GM19240 (cell line): ENCODE measurements at regions not wholly inside any gene's neighbourhood (a gene's known extent, or its start where the extent isn't known, plus 50 kb on each side); places are given as distances from the start of the nearest gene placed in this dataset.

Source experiments
- DNase-seq: peaks from one replicate; pipeline ENCODE4 v3.0.0; 2011; ENCODE audit warnings: low spot score; ENCODE audit not compliant: insufficient read length

DNA sequence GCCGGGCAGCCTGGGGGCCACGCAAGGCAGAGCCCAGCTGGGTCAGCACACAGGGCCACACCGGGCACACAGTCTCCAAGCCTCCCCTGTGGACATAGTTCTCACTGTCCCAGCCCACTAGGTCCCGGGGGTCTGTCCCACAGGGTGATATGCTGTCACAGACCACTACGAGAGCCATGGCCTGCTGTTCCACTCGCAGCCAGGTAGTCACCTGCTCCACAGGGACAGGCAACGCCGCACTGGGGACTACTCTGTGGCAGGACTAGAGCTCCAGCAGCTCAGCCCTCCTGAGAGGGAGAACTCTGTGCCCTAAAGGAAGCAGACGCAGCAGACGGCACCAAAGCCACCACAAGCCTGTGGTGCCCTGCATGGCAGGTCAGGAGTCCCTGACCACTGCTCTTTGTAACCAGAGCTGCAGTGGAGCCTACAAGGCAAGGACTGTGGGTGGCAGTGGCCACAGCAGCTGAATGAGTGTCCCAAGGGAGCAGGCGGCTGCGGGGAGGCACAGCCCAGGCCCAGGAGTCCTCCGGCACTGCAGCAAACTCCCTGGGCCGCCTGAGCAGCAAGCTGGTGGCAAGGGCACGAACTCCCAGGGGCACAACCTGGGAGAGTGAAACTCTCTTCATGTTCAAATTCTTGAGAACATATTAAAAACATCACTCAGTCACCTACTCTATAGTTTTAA is 171.2 kb upstream of the GRK3 start:
- no peak for DNase-seq

DNA sequence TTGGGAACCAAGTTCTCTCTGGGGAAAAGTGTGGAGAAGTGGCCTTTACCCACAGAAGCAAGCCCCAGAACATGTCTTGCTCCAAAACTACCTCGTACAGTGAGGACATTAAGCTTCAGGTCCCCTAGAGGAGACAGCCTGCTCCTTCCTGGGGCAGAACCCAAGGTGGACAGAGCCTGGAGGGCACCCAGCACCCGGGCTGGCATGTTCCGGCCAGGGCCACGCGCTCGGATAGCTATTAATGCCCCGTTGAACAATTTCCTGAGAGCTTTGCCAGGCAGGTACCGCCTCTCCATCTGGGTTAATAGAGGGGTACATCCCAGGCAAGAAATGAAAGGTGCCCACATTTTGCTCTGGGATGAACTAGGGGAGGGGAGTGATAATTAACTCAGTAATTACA is 169.0 kb upstream of the GRK3 start:
- DNase-seq = no peak

DNA sequence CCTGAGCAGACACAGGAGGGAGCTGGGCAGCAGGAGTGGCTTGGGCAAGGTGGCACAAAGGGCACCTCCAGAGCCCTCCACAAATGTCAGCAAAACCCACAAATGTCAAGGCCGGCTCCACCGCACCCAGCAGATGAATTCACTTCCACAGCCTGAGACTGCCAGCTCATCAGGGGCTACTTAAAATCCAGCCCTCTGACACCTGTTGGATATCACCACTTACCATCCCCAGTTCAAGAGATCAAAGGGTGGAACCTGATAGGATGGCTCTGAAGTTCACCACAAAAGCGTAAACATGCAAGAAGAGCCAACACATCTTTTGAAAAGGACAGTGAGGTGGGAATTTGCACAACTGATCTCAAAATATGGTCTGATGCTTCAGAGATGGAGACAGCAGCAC is 168.6 kb upstream of the GRK3 start:
- DNase-seq = no peak

DNA sequence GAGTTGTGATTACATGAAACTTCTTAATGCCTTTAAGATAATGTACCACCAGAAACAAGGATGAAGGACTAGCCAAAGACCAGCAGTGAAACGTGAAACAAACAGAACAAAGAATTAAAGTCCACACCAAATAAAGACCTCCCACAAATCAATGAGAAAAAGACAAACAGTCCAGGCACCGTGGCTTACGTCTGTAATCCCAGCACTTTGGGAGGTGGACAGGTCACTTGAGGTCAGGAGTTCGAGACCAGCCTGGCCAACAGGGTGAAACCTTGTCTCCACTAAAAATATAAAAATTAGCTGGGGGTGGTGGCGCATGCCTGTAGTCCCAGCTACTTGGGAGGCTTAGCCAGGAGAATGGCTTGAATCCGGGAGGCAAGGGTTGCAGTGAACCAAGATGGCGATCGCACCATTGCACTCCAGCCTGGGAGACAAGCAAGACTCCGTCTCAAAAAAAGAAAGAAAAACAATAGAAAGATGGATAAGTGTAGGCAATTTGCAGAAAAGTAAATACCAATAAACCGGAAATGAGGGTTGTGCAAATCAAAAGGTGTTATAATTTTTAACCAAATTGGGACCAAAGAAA is 167.8 kb upstream of the GRK3 start:
- DNase-seq = no peak

DNA sequence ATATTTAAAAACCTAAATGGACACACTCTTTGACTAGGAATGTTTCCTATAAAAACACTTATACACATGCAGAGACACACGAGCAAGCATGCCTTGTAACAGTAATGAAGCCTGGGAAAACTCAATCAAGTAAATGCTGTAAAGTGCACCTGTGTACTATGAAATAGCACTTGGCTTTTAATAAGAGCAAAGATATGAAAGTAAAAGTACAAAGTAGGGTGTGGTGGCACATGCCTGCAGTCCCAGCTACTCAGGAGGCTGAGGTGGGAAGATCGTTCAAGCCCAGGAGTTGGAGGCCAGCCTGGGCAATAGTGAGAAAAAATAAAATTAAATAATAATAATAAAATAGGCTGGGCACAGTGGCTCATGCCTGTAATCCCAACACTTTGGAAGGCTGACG is 166.9 kb upstream of the GRK3 start:
- DNase-seq = no peak

DNA sequence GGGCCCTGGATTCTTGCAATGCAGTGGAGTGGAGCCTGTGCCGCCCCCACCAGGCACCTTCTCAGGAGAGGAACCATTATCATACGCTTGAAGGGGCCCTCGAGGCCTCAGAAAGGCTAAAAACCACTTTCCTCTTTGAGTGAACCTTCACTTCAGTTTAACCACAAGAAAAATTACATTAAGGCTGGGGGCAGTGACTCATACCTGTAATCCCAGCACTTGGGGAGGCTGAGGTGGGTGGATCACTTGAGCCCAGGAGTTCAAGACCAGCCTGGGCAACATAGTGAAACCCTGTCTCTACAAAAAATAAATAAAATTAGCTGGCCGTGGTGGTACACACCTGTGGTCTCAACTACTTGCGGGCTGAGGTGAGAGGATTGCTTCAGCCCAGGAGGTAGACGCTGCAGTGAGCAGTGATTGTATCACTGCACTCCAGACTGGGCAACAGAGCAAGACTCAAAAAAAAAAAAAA is 165.8 kb upstream of the GRK3 start:
- peak; percentile 82 for DNase-seq

GRCh38 chr22:25399649-25400151 is 164.8 kb upstream of the GRK3 start:
- DNase-seq = no peak

GRCh38 chr22:25402160-25402500 is 162.3 kb upstream of the GRK3 start:
- DNase-seq = no peak

DNA sequence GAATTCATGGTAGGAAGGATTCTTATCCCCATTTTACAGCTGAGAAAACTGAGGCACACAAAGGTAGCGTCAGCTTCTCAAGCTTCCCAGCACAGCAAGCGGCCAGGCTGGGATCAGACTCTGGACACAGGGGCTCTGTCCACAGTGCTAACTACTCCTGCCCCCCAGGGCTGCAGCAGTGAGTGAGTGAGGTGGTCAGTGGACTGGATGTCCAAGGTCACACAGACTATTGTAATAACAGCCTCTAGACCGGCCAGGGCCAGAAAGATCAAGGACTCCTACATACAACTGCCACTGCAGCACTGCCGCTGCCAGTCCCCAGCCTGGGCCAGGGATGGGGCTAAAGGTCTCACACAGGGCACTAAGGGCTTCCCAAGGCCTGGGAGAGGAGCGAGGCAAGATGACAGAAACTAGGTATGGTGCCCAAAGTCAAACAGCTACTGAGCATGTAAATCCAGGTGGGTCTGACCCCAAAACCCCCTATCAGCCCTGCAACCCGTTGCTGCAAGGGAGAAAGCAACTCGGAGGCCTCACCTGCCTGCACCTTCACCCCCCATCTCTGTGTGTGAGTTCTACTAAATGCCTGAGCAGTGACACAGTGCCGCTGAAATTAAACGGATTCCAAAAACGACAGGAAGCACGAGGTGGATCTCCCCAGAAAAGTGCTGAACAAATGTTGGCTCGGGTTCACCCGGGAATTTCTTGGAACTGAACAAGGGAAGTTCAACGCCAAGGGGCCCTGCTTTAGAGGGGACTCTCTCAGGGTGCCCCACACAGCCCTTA is 161.8 kb upstream of the GRK3 start:
- DNase-seq = no peak

DNA sequence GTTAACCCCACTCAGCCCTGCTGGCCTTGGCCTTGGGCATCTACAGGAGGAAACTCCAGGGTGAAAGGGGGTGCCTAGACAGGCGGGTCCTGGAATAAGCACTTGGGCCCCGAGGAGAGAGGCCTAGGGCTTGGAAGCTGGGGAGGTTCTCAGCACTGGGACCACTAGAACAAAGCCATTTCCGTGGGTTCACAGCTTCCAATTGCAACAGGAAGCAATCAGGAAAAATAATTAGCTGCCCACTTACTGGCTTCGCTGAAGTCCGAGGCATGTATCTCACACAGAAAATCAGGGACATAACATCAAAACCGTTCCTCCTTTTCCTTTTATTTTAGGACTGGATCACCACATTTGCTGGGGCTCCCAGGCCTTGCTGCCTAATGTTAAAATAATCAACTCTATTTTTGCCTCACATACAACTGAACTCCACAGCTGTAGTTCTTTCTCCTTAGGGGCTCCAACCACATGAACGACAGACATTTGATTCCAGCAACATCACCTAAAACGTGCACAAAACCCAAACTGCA is 161.1 kb upstream of the GRK3 start:
- no peak for DNase-seq

- no peak for DNase-seq
These were observed 160.5 kb upstream of the GRK3 start for GRCh38 chr22:25403811-25404471.

DNA sequence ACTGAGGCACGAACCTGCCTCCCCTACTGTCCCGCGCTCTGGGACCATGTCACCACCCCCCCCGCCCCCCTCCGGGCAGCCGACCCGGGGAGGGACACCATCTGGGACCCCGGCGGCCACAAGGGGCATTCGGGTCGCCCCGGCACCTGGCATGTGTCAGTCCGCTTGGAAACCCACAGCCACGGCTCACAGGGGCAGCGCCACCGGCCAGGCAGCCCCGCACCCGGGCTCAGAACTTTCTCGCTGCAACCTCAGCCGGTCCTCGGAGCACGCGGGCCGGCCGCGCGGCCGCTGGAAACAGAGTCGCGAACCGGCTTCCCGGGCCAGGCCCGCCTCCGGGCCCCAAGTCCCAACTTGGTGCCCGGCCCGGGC is 159.9 kb upstream of the GRK3 start:
- DNase-seq = no peak

DNA sequence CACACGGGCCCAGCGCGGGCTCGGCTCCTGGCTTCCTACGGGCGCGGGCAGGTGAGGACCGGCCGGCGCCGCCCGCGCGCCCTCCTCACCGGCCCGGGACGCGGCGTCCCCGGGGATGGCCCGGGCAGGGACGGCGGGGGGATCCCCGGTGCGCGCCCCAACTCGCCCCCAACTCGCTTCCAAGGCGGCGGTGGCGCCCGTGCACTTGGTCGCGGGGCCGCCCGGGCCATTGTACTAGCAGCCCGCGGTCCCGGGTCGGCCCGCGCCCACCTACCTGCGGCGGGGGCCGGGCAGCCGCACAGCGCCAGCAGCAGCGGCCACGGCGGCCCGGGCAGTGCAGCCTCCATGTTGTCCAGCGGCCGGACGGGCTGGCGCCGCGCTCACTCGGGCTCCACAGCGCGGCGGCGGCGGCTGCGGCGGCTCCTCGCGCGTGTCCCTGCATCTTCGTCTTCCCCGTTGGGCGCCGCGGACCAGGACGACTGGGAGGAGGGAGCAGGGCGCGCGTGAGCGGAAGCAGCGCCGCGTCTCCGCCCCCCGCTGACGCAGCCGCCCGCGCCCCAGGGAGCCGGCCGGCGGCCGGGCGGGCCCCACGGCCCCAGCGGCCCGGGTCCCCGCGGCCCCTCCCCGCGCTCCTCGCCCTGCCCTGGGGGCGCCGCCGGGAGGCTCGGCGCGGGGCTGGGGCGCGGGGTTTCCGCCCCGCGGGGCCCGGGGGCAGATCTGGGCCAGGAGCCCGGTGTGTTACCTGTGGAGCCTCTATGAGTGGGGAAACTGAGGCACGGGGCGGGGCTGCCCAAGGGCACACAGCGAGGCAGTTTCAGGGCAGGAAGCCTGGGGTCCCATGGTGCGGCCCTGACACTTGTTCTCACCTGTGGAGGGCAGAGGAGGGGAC is 159.3 kb upstream of the GRK3 start:
- peak; percentile 53 for DNase-seq

DNA sequence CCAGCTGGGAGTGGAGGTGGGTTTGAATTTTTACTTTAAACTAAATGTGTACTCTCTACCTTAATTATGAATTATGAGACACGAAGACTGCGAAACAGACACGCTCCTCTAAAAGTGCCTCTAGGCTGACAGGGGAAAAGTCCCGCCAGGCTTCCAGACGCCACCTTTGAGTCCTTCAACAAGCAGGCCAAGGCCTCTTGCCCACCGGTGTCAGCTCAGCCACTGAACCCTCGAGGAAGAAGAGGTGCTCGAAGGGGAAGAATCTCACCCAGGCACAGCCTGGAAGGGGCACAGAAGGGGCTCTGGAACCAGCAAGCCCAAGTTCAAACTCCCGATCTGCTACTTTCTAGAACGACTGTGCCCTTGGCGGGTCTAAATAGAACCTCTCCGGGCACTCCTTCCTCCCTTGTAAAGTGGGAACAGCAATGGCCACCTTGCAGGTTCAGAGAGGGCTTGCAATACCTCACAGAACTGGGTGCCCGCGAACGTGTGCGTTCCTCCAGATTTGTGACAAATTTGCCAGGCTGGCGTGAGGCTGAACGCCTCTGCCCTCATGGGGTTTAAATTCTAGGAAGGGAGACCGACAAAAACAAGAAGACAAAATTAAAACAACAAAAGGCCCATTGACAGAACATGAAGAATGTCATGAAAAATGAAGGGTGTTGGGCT is 158.5 kb upstream of the GRK3 start:
- DNase-seq = no peak

- no peak for DNase-seq
These were observed 157.8 kb upstream of the GRK3 start for GRCh38 chr22:25406510-25407210.

- no peak for DNase-seq
These were observed 157.1 kb upstream of the GRK3 start for GRCh38 chr22:25407226-25407858.

- no peak for DNase-seq
These were observed 156.6 kb upstream of the GRK3 start for GRCh38 chr22:25407859-25408229.

DNA sequence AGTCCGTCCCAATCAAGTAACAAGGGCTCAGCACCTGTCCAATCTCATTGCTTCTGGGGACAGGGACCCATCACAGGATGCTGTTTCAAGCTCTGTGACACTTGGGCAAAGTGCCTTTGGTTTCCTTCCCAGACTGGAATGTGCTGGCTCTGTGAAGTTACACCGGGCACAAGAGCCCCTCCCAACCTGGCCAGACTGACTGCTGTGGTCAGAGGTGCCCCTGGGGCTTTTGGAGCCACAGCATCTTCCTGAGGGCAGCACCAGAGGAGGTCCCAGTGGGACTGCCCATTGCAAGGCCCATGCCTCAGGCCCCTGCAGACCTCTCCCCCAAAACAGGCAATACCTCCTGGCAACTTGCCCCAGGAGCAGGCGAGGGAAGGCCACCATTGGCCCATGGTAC is 155.2 kb upstream of the GRK3 start:
- DNase-seq = no peak

DNA sequence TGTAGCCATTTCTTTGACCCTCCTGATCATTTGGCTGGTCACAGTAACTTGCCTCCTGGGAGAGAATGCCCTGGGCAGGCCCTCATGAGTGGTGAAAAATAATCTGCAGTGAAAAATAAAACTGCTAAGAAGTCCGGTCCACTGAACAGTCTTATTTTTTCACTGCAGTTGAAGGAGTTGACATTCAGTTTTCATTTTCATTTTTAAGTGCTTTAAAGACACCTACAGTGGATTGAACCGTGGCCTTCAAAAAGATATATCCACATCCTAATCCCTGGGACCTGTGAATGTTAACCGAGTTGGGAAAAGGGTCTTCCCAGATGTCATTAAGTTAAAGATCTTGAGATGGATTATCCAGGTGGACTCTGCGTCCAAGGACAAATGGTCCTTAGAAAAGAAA is 153.6 kb upstream of the GRK3 start:
- DNase-seq = no peak
